ENCODE measurements at regions not wholly inside any gene's neighbourhood (a gene's known extent, or its start where the extent isn't known, plus 50 kb on each side); places are given as distances from the start of the nearest gene placed in this dataset.
"Not testable (repeated sequence)": the region's sequence is repeated elsewhere in the genome, so short reads cannot be mapped to it uniquely, and the experiment has no call there.

DNA sequence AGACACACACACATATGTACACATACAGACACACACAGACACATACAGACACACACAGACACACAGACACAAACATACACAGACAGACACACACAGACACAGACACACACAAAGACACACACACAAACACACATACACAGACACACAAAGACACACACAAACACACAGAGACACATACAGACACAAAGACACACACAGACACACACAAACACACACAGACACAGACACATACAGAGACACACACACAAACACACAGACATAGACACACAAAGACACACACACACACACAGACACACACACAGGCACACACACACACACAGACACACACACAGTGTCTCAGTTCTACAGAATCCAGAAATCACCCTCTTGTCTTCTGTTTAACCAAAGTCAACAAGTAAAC is 280.7 kb downstream of the ASMT start:
- Mint-ChIP-seq H3K9me3 (peaks cover 0 to 6% (median 3%) of the 10 kb centered on the region in 11 donors), H3K4me1 (no peaks in the 10 kb centered on the region), H3K36me3 (no peaks in the 10 kb centered on the region), H3K27ac (no peak overlapping the region), H3K4me3 (no peak overlapping the region), H3K27me3 (peaks cover 0 to 19% (median 5%) of the 10 kb centered on the region in 5 donors)
- no peak for ATAC-seq
- H3K27me3 ChIP-seq (ENCODE audit: control insufficient read depth in 2 of 2, insufficient read depth in 2 of 2, low read length in 2 of 2): no peaks in the 10 kb centered on the region
- H3K36me3 ChIP-seq (ENCODE audit: control insufficient read depth in 2 of 3, insufficient read depth in 3 of 3, low read length in 3 of 3): no peaks in the 10 kb centered on the region
- H3K27ac ChIP-seq (ENCODE audit: low read depth, low read length): no peak overlapping the region
- CTCF ChIA-PET: no interaction called here
- H3K4me3 ChIP-seq (ENCODE audit: low read length): no peak overlapping the region
- H3K4me1 ChIP-seq (ENCODE audit: control insufficient read depth in 2 of 2, insufficient read depth in 2 of 2, low read length in 2 of 2): no peaks in the 10 kb centered on the region
- DNase-seq: no peak
- no peaks in the 10 kb centered on the region for H3K9me3 ChIP-seq (ENCODE audit: control insufficient read depth in 2 of 3, low read length in 3 of 3)
- POLR2A ChIA-PET: no interaction called here
- intact Hi-C loops (cut with micrococcal nuclease): no loop called here

- H3K4me1 Mint-ChIP-seq: no peaks in the 10 kb centered on the region
- Histone ChIP-seq H3K36me3 (ENCODE audit: control insufficient read depth in 2 of 3, insufficient read depth in 3 of 3, low read length in 3 of 3) (no peaks in the 10 kb centered on the region), H3K9me3 (ENCODE audit: control insufficient read depth in 2 of 3, low read length in 3 of 3) (no peaks in the 10 kb centered on the region), H3K27ac (ENCODE audit: low read depth, low read length) (no peak overlapping the region), H3K4me1 (ENCODE audit: control insufficient read depth in 2 of 2, insufficient read depth in 2 of 2, low read length in 2 of 2) (no peaks in the 10 kb centered on the region), H3K4me3 (ENCODE audit: low read length) (no peak overlapping the region), H3K27me3 (ENCODE audit: control insufficient read depth in 2 of 2, insufficient read depth in 2 of 2, low read length in 2 of 2) (no peaks in the 10 kb centered on the region)
- intact Hi-C loops (cut with micrococcal nuclease): no loop called here
- no peaks in the 10 kb centered on the region for H3K36me3 Mint-ChIP-seq
- no peak overlapping the region for H3K27ac Mint-ChIP-seq
- DNase-seq (no peak), ATAC-seq (no peak)
- peaks cover 0 to 16% (median 0%) of the 10 kb centered on the region in 5 donors for H3K27me3 Mint-ChIP-seq
- POLR2A ChIA-PET: no interaction called here
- no peak overlapping the region for H3K4me3 Mint-ChIP-seq
- H3K9me3 Mint-ChIP-seq: peaks cover 0 to 3% (median 0%) of the 10 kb centered on the region in 11 donors
- CTCF ChIA-PET: no interaction called here
Measured at GRCh38 chrX:1899841-1900240, 285.0 kb downstream of the ASMT start.

GRCh38 chrX:1902901-1903235 is 288.0 kb downstream of the ASMT start:
- Histone ChIP-seq H3K27ac (ENCODE audit: low read depth, low read length) (no peak overlapping the region), H3K27me3 (ENCODE audit: control insufficient read depth in 2 of 2, insufficient read depth in 2 of 2, low read length in 2 of 2) (peaks cover 0 to 4% of the 10 kb centered on the region in 2 donors), H3K4me1 (ENCODE audit: control insufficient read depth in 2 of 2, insufficient read depth in 2 of 2, low read length in 2 of 2) (no peaks in the 10 kb centered on the region), H3K9me3 (ENCODE audit: control insufficient read depth in 2 of 3, low read length in 3 of 3) (peaks cover 0 to 7% (median 0%) of the 10 kb centered on the region in 3 experiments), H3K36me3 (ENCODE audit: control insufficient read depth in 2 of 3, insufficient read depth in 3 of 3, low read length in 3 of 3) (no peaks in the 10 kb centered on the region), H3K4me3 (ENCODE audit: low read length) (no peak overlapping the region)
- no peaks in the 10 kb centered on the region for H3K4me1 Mint-ChIP-seq
- CTCF ChIA-PET: no interaction called here
- intact Hi-C loops (cut with micrococcal nuclease): no loop called here
- ATAC-seq: no peak
- POLR2A ChIA-PET: no interaction called here
- H3K9me3 Mint-ChIP-seq: peaks cover 0 to 12% (median 2%) of the 10 kb centered on the region in 11 donors
- no peak overlapping the region for H3K4me3 Mint-ChIP-seq
- DNase-seq: no peak
- no peak overlapping the region for H3K27ac Mint-ChIP-seq
- peaks cover 0 to 10% (median 0%) of the 10 kb centered on the region in 5 donors for H3K27me3 Mint-ChIP-seq
- H3K36me3 Mint-ChIP-seq: no peaks in the 10 kb centered on the region

DNA sequence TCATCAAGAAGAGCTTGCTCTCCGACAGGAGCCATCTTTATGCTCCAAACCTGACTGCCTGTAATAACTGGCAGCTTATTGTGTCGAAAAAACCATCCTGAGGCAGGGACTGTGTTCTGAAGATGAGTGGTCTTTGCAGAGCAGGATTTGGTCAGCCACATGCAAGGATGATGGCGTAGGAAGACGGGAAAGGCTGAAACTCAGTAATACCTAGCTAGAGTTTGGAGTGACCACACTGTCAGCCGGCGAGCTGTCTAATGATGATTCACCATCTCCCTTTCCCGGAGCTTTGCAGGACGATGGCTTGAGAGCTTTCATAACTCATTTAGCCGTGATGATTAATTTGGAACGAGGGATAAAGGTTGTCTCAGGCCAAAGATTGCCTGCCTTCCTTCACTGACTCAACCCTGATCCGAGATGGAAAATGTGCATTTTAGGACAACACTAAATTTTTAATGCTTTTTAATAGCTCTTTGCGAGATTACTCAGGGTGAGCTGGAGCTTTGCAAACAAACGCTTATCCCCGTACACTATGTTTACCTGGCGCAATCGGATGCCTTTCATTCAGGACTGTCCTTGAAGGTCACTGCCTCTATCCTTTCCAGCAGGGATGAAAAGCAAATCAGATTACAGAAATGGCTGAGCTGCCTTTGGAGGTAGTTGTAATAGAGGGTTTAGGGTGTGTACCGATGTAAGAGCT is 288.5 kb downstream of the ASMT start:
- H3K27me3 ChIP-seq (ENCODE audit: control insufficient read depth in 2 of 2, insufficient read depth in 2 of 2, low read length in 2 of 2): peaks cover 0 to 4% of the 10 kb centered on the region in 2 donors
- ChIA-PET CTCF (no interaction called here), POLR2A (no interaction called here)
- H3K27ac ChIP-seq (ENCODE audit: low read depth, low read length): no peak overlapping the region
- no peak overlapping the region for H3K4me3 ChIP-seq (ENCODE audit: low read length)
- Mint-ChIP-seq H3K9me3 (peaks cover 0 to 12% (median 3%) of the 10 kb centered on the region in 11 donors), H3K27ac (no peak overlapping the region), H3K4me1 (no peaks in the 10 kb centered on the region), H3K27me3 (peaks cover 0 to 10% (median 0%) of the 10 kb centered on the region in 5 donors), H3K36me3 (no peaks in the 10 kb centered on the region), H3K4me3 (no peak overlapping the region)
- peaks cover 0 to 7% (median 0%) of the 10 kb centered on the region in 3 experiments for H3K9me3 ChIP-seq (ENCODE audit: control insufficient read depth in 2 of 3, low read length in 3 of 3)
- intact Hi-C loops (cut with micrococcal nuclease): no loop called here
- DNase-seq (no peak), ATAC-seq (no peak)
- H3K36me3 ChIP-seq (ENCODE audit: control insufficient read depth in 2 of 3, insufficient read depth in 3 of 3, low read length in 3 of 3): no peaks in the 10 kb centered on the region
- no peaks in the 10 kb centered on the region for H3K4me1 ChIP-seq (ENCODE audit: control insufficient read depth in 2 of 2, insufficient read depth in 2 of 2, low read length in 2 of 2)

- Histone ChIP-seq H3K9me3 (ENCODE audit: control insufficient read depth in 2 of 3, low read length in 3 of 3) (peaks cover 0 to 7% (median 0%) of the 10 kb centered on the region in 3 experiments), H3K36me3 (ENCODE audit: control insufficient read depth in 2 of 3, insufficient read depth in 3 of 3, low read length in 3 of 3) (no peaks in the 10 kb centered on the region), H3K27ac (ENCODE audit: low read depth, low read length) (no peak overlapping the region), H3K4me1 (ENCODE audit: control insufficient read depth in 2 of 2, insufficient read depth in 2 of 2, low read length in 2 of 2) (no peaks in the 10 kb centered on the region), H3K27me3 (ENCODE audit: control insufficient read depth in 2 of 2, insufficient read depth in 2 of 2, low read length in 2 of 2) (peaks cover 0 to 4% of the 10 kb centered on the region in 2 donors), H3K4me3 (ENCODE audit: low read length) (no peak overlapping the region)
- no peaks in the 10 kb centered on the region for H3K4me1 Mint-ChIP-seq
- ChIA-PET CTCF (no interaction called here), POLR2A (no interaction called here)
- no peaks in the 10 kb centered on the region for H3K36me3 Mint-ChIP-seq
- intact Hi-C loops (cut with micrococcal nuclease): no loop called here
- H3K27ac Mint-ChIP-seq: no peak overlapping the region
- H3K9me3 Mint-ChIP-seq: peaks cover 0 to 15% (median 4%) of the 10 kb centered on the region in 11 donors
- no peak overlapping the region for H3K4me3 Mint-ChIP-seq
- no peak for ATAC-seq
- DNase-seq: no peak
- H3K27me3 Mint-ChIP-seq: peaks cover 0 to 12% (median 4%) of the 10 kb centered on the region in 5 donors
Measured at GRCh38 chrX:1904663-1905218, 289.9 kb downstream of the ASMT start.

- peaks cover 0 to 4% of the 10 kb centered on the region in 2 donors for H3K27me3 ChIP-seq (ENCODE audit: control insufficient read depth in 2 of 2, insufficient read depth in 2 of 2, low read length in 2 of 2)
- ChIA-PET CTCF (no interaction called here), POLR2A (no interaction called here)
- no peaks in the 10 kb centered on the region for H3K36me3 ChIP-seq (ENCODE audit: control insufficient read depth in 2 of 3, insufficient read depth in 3 of 3, low read length in 3 of 3)
- no peak overlapping the region for H3K27ac ChIP-seq (ENCODE audit: low read depth, low read length)
- no peaks in the 10 kb centered on the region for H3K4me1 ChIP-seq (ENCODE audit: control insufficient read depth in 2 of 2, insufficient read depth in 2 of 2, low read length in 2 of 2)
- intact Hi-C loops (cut with micrococcal nuclease): no loop called here
- ATAC-seq (no peak), DNase-seq (no peak)
- H3K9me3 ChIP-seq (ENCODE audit: control insufficient read depth in 2 of 3, low read length in 3 of 3): peaks cover 0 to 7% (median 0%) of the 10 kb centered on the region in 3 experiments
- H3K36me3 Mint-ChIP-seq: no peaks in the 10 kb centered on the region
- H3K4me3 Mint-ChIP-seq: no peak overlapping the region
- peaks cover 0 to 17% (median 12%) of the 10 kb centered on the region in 5 donors for H3K27me3 Mint-ChIP-seq
- peaks cover 0 to 8% (median 0%) of the 10 kb centered on the region in 7 donors for H3K4me1 Mint-ChIP-seq
- no peak overlapping the region for H3K27ac Mint-ChIP-seq
- H3K9me3 Mint-ChIP-seq: peaks cover 0 to 12% (median 6%) of the 10 kb centered on the region in 11 donors
- no peak overlapping the region for H3K4me3 ChIP-seq (ENCODE audit: low read length)
Measured at GRCh38 chrX:1906028-1906427, 291.2 kb downstream of the ASMT start.

- H3K4me1 ChIP-seq (ENCODE audit: control insufficient read depth in 2 of 2, insufficient read depth in 2 of 2, low read length in 2 of 2); H3K4me3 Mint-ChIP-seq; H3K27ac ChIP-seq (ENCODE audit: low read depth, low read length); CTCF ChIA-PET; H3K4me3 ChIP-seq (ENCODE audit: low read length); DNase-seq; H3K36me3 Mint-ChIP-seq; H3K27ac Mint-ChIP-seq; H3K27me3 ChIP-seq (ENCODE audit: control insufficient read depth in 2 of 2, insufficient read depth in 2 of 2, low read length in 2 of 2); POLR2A ChIA-PET; H3K4me1 Mint-ChIP-seq; H3K9me3 ChIP-seq (ENCODE audit: control insufficient read depth in 2 of 3, low read length in 3 of 3); H3K36me3 ChIP-seq (ENCODE audit: control insufficient read depth in 2 of 3, insufficient read depth in 3 of 3, low read length in 3 of 3); intact Hi-C loops (cut with micrococcal nuclease); ATAC-seq: not testable (repeated sequence)
- peaks cover 0 to 28% (median 21%) of the 10 kb centered on the region in 5 donors for H3K27me3 Mint-ChIP-seq
- H3K9me3 Mint-ChIP-seq: peaks cover 0 to 13% (median 8%) of the 10 kb centered on the region in 11 donors
Measured at GRCh38 chrX:1908996-1909395, 294.1 kb downstream of the ASMT start.
